DND-41 (cell line): ENCODE measurements at regions not wholly inside any gene's neighbourhood (a gene's known extent, or its start where the extent isn't known, plus 50 kb on each side); places are given as distances from the start of the nearest gene placed in this dataset.

Experiments
- ATAC-seq: fragments of 200-7000 bp; cut with Tn5 transposase; 3 replicates; pipeline ENCODE4 v1.9.1; 2021; ENCODE audit warnings: low read depth; ENCODE audit not compliant: insufficient read depth
- DNase-seq: peaks from one replicate; pipeline ENCODE4 v3.0.0-alpha.2; 2020
- H2AFZ ChIP-seq: 2 replicates; pipeline ENCODE4 v1.6.0; 2012; ENCODE audit warnings: low read depth, low read length
- H3K27ac ChIP-seq: 2 replicates; pipeline ENCODE4 v1.5.1; 2012; ENCODE audit warnings: low read length, inconsistent platforms
- H3K27me3 ChIP-seq: fragments of 200-600 bp; sonication (generic); 2 replicates; pipeline ENCODE4 v1.6.0; 2012; ENCODE audit warnings: low read length, mild to moderate bottlenecking, inconsistent platforms; ENCODE audit not compliant: insufficient read depth, poor library complexity
- H3K36me3 ChIP-seq: 2 replicates; pipeline ENCODE4 v1.5.1; 2012; ENCODE audit warnings: low read length, inconsistent platforms; ENCODE audit not compliant: insufficient read depth
- H3K4me1 ChIP-seq: 2 replicates; pipeline ENCODE4 v1.5.1; 2012; ENCODE audit warnings: mild to moderate bottlenecking, low read length; ENCODE audit not compliant: insufficient read depth
- H3K4me2 ChIP-seq: 2 replicates; pipeline ENCODE4 v1.6.0; 2012; ENCODE audit warnings: mild to moderate bottlenecking, moderate library complexity, low read length, inconsistent platforms; ENCODE audit not compliant: insufficient read depth
- H3K4me3 ChIP-seq, 2 experiments: fragments of 200-600 bp in 1 of 2; shearing (Covaris generic) in 1 of 2; 2 replicates each; pipeline ENCODE4 v1.5.1; 2012 to 2016; ENCODE audit warnings: inconsistent platforms in 2 of 2, low read length in 2 of 2, mild to moderate bottlenecking in 2 of 2, low read depth in 1 of 2, moderate library complexity in 1 of 2
- H3K79me2 ChIP-seq: 2 replicates; pipeline ENCODE4 v1.6.0; 2012; ENCODE audit warnings: low read length, inconsistent platforms; ENCODE audit not compliant: insufficient read depth
- H3K9ac ChIP-seq: 2 replicates; pipeline ENCODE4 v1.6.0; 2012; ENCODE audit warnings: low read depth, mild to moderate bottlenecking, inconsistent platforms, low read length, moderate library complexity
- H3K9me3 ChIP-seq: 2 replicates; pipeline ENCODE4 v1.5.1; 2012; ENCODE audit warnings: low read length, moderate library complexity, mild to moderate bottlenecking, inconsistent platforms; ENCODE audit not compliant: insufficient read depth, severe bottlenecking
- H4K20me1 ChIP-seq: 2 replicates; pipeline ENCODE4 v1.6.0; 2012; ENCODE audit warnings: low read length; ENCODE audit not compliant: insufficient read depth
- EZH2 ChIP-seq: IDR thresholded peaks from 3 replicates; pipeline ENCODE4 v1.6.1; 2012; ENCODE audit warnings: borderline replicate concordance, low read depth, mild to moderate bottlenecking, moderate library complexity, low read length, inconsistent platforms; ENCODE audit not compliant: severe bottlenecking
- TF ChIP-seq, protein P1 (sequence below): IDR thresholded peaks from 2 replicates; pipeline ENCODE4 v1.5.1; 2012; ENCODE audit warnings: borderline replicate concordance, low read length, moderate library complexity, mild to moderate bottlenecking; ENCODE audit not compliant: poor library complexity, severe bottlenecking; ENCODE audit errors: extremely low read depth

- H3K4me3 ChIP-seq: no peak overlapping the region
- H3K27me3 ChIP-seq: no peaks in the 10 kb centered on the region
- DNase-seq: no peak
- H3K36me3 ChIP-seq: no peaks in the 10 kb centered on the region
- no peaks in the 10 kb centered on the region for H3K4me1 ChIP-seq
- no peaks in the 10 kb centered on the region for H3K79me2 ChIP-seq
- no peak for ATAC-seq
- H4K20me1 ChIP-seq: no peaks in the 10 kb centered on the region
- no peak overlapping the region for H3K9ac ChIP-seq
- no peak overlapping the region for H2AFZ ChIP-seq
- H3K9me3 ChIP-seq: no peaks in the 10 kb centered on the region
- TF ChIP-seq, protein P1, sequence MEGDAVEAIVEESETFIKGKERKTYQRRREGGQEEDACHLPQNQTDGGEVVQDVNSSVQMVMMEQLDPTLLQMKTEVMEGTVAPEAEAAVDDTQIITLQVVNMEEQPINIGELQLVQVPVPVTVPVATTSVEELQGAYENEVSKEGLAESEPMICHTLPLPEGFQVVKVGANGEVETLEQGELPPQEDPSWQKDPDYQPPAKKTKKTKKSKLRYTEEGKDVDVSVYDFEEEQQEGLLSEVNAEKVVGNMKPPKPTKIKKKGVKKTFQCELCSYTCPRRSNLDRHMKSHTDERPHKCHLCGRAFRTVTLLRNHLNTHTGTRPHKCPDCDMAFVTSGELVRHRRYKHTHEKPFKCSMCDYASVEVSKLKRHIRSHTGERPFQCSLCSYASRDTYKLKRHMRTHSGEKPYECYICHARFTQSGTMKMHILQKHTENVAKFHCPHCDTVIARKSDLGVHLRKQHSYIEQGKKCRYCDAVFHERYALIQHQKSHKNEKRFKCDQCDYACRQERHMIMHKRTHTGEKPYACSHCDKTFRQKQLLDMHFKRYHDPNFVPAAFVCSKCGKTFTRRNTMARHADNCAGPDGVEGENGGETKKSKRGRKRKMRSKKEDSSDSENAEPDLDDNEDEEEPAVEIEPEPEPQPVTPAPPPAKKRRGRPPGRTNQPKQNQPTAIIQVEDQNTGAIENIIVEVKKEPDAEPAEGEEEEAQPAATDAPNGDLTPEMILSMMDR: peak; percentile 33
- no peak for TF ChIP-seq EZH2
- H3K27ac ChIP-seq: no peak overlapping the region
- H3K4me2 ChIP-seq: no peak overlapping the region
Measured at GRCh38 chr16:80319181-80319580, 221.6 kb upstream of the DYNLRB2 start.

DNA sequence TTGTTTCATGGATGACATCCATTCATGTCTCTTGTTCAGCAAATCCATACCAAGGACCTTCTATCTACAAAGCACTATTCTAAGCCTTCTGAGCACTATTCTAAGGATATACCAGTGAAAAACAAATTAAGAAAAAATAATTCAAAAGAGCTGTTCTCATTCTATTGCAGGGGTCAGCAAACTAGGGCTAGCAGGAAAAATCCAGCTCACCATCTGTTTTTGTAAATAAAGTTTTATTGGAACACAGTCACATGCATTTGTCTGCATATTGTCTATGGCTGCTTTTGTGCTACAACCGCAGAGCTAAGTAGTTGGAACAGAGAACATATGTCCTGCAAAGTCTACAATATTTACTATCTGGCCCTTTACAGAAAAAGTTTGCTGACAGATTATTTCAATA is 222.7 kb upstream of the DYNLRB2 start:
- H2AFZ ChIP-seq: no peak overlapping the region
- H3K79me2 ChIP-seq: no peaks in the 10 kb centered on the region
- no peaks in the 10 kb centered on the region for H3K27me3 ChIP-seq
- no peak overlapping the region for H3K4me2 ChIP-seq
- no peaks in the 10 kb centered on the region for H3K9me3 ChIP-seq
- TF ChIP-seq, protein P1: no peak
- no peak for TF ChIP-seq EZH2
- ATAC-seq (no peak), DNase-seq (no peak)
- H4K20me1 ChIP-seq: no peaks in the 10 kb centered on the region
- H3K36me3 ChIP-seq: no peaks in the 10 kb centered on the region
- H3K4me1 ChIP-seq: no peaks in the 10 kb centered on the region
- no peak overlapping the region for H3K9ac ChIP-seq
- H3K27ac ChIP-seq: no peak overlapping the region
- H3K4me3 ChIP-seq: no peak overlapping the region

GRCh38 chr16:80317599-80318037 is 223.2 kb upstream of the DYNLRB2 start:
- Histone ChIP-seq H3K4me2 (no peak overlapping the region), H3K9me3 (no peaks in the 10 kb centered on the region), H3K27me3 (no peaks in the 10 kb centered on the region), H3K4me3 (no peak overlapping the region), H3K79me2 (no peaks in the 10 kb centered on the region), H3K36me3 (no peaks in the 10 kb centered on the region), H3K9ac (no peak overlapping the region), H3K4me1 (no peaks in the 10 kb centered on the region), H2AFZ (no peak overlapping the region), H3K27ac (no peak overlapping the region), H4K20me1 (no peaks in the 10 kb centered on the region)
- no peak for ATAC-seq
- no peak for DNase-seq
- no peak for TF ChIP-seq EZH2
- TF ChIP-seq, protein P1: peak; percentile 42

DNA sequence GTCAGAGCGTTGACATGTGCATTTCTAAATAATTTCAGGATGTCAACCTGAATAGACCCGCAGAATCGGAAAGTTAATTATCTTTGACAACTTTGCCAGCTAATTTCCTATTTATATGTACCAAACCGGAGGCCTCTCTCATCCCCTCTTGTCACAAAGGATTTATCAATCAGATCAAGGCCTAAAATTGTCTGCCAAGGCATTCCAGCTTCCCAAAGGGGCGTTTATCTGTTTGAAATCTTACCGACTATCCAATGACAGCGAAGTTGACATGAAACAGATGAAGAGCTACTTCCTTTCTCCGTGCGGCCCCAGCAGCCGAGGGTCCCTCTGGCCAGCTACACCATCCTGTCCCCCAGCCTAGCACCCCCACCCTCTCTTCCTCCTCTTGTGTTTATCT is 223.7 kb upstream of the DYNLRB2 start:
- Histone ChIP-seq H3K27ac (no peak overlapping the region), H3K4me1 (no peaks in the 10 kb centered on the region), H3K9me3 (no peaks in the 10 kb centered on the region), H3K9ac (no peak overlapping the region), H2AFZ (no peak overlapping the region), H4K20me1 (no peaks in the 10 kb centered on the region), H3K36me3 (no peaks in the 10 kb centered on the region), H3K27me3 (no peaks in the 10 kb centered on the region), H3K79me2 (no peaks in the 10 kb centered on the region), H3K4me2 (no peak overlapping the region), H3K4me3 (no peak overlapping the region)
- ATAC-seq (no peak), DNase-seq (no peak)
- no peak for TF ChIP-seq EZH2
- TF ChIP-seq, protein P1: no peak
